ENCODE measurements at regions not wholly inside any gene's neighbourhood (a gene's known extent, or its start where the extent isn't known, plus 50 kb on each side); places are given as distances from the start of the nearest gene placed in this dataset.

GRCh38 chr4:65789341-65789740 is 119.1 kb upstream of the EPHA5 start:
- TF ChIP-seq CTCF (IDR thresholded peaks at IDR 0.05; ENCODE audit: extremely low read depth in 1 of 2, insufficient read depth in 1 of 2, low read depth in 1 of 2, low read length in 2 of 2) (no peak), POLR2AphosphoS5 (IDR thresholded peaks at IDR 0.05; ENCODE audit: insufficient read depth, low read depth, low read length) (no peak)
- TF ChIP-seq, protein P1, sequence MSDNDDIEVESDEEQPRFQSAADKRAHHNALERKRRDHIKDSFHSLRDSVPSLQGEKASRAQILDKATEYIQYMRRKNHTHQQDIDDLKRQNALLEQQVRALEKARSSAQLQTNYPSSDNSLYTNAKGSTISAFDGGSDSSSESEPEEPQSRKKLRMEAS (IDR thresholded peaks at IDR 0.05; ENCODE audit: insufficient read depth, insufficient read length), result no peak

All from endothelial cell of umbilical vein (primary cell).